Left lung (tissue), 4 donors: ENCODE measurements at regions not wholly inside any gene's neighbourhood (a gene's known extent, or its start where the extent isn't known, plus 50 kb on each side); places are given as distances from the start of the nearest gene placed in this dataset.

Source experiments
- ATAC-seq: fragments of 200-7000 bp; cut with Tn5 transposase; one replicate; pipeline ENCODE4 v1.9.1; 2020; ENCODE audit warnings: moderate library complexity
- DNase-seq, 4 donors: peaks; one replicate each; pipeline ENCODE4 v3.0.0-alpha.2; 2013 to 2020
- H3K27ac ChIP-seq, 2 donors: fragments of 200-600 bp; sonication (generic) in 1 of 2; one replicate each; pipeline versions ENCODE4 v1.5.0 to v1.8.0; 2020 to 2021
- H3K27me3 ChIP-seq, 2 donors: fragments of 200-600 bp; sonication (generic) in 1 of 2; one replicate each; pipeline versions ENCODE4 v1.5.0 to v1.8.0; 2020 to 2021
- H3K36me3 ChIP-seq, 2 donors: fragments of 200-600 bp; sonication (generic) in 1 of 2; one replicate each; pipeline versions ENCODE4 v1.5.0 to v1.8.0; 2020 to 2021
- H3K4me1 ChIP-seq, 2 donors: fragments of 200-600 bp; one replicate each; pipeline ENCODE4 v1.8.0; 2021
- H3K4me3 ChIP-seq, 2 donors: fragments of 200-600 bp; sonication (generic) in 1 of 2; one replicate each; pipeline versions ENCODE4 v1.5.0 to v1.8.0; 2020 to 2021; ENCODE audit warnings: mild to moderate bottlenecking in 1 of 2
- H3K9me3 ChIP-seq, 2 donors: fragments of 200-600 bp; sonication (generic) in 1 of 2; one replicate each; pipeline versions ENCODE4 v1.5.0 to v1.8.0; 2020 to 2021
- intact Hi-C, 2 donors: fragments of 100-400 bp; cut with DNase I; formaldehyde crosslinking; loops; one replicate each; pipeline versions ENCODE4 v1.11.2 to v1.14.2; 2022
- TF ChIP-seq, protein P1 (sequence below), 2 donors: fragments of 200-600 bp; sonication (generic) in 1 of 2; IDR thresholded peaks; one replicate each; pipeline versions ENCODE4 v1.5.0 to v1.8.0; 2021; ENCODE audit warnings: antibody characterized with exemption in 2 of 2
- donor health status: DM: no; HTN: yes; CAD: no.
- donor health status: DM: no; HTN: no; CAD: no.

DNA sequence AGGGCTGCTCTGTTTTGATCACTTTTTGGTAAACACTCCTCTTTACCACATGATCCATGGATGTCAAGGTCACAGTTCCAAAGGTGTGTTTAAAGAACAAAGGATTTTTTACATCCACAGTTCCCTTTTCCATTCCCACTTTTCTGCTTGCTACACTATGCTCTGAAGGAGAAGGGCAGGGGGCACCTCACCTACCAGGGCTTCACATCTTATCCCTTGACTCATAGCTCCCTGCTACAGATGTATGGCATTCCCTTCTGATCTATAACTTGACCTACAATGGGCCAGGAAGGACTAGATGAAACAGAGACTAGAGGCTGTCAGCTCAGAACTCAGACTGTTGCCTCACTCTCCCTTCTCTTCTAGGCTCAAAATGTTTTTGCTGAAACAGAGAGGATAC lies 233.1 kb upstream of the RPS6KA3 start:
- no peak overlapping the region for H3K4me3 ChIP-seq
- H3K9me3 ChIP-seq, result no peaks in the 10 kb centered on the region
- intact Hi-C loops, result no loop called here
- ATAC-seq, result no peak
- no peak overlapping the region for H3K27ac ChIP-seq
- H3K4me1 ChIP-seq, result no peaks in the 10 kb centered on the region
- no peaks in the 10 kb centered on the region for H3K36me3 ChIP-seq
- peaks cover 0 to 6% of the 10 kb centered on the region in 2 donors for H3K27me3 ChIP-seq
- DNase-seq, result no peak
- TF ChIP-seq, protein P1, sequence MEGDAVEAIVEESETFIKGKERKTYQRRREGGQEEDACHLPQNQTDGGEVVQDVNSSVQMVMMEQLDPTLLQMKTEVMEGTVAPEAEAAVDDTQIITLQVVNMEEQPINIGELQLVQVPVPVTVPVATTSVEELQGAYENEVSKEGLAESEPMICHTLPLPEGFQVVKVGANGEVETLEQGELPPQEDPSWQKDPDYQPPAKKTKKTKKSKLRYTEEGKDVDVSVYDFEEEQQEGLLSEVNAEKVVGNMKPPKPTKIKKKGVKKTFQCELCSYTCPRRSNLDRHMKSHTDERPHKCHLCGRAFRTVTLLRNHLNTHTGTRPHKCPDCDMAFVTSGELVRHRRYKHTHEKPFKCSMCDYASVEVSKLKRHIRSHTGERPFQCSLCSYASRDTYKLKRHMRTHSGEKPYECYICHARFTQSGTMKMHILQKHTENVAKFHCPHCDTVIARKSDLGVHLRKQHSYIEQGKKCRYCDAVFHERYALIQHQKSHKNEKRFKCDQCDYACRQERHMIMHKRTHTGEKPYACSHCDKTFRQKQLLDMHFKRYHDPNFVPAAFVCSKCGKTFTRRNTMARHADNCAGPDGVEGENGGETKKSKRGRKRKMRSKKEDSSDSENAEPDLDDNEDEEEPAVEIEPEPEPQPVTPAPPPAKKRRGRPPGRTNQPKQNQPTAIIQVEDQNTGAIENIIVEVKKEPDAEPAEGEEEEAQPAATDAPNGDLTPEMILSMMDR (IDR thresholded peaks at IDR 0.05), result no peak

DNA sequence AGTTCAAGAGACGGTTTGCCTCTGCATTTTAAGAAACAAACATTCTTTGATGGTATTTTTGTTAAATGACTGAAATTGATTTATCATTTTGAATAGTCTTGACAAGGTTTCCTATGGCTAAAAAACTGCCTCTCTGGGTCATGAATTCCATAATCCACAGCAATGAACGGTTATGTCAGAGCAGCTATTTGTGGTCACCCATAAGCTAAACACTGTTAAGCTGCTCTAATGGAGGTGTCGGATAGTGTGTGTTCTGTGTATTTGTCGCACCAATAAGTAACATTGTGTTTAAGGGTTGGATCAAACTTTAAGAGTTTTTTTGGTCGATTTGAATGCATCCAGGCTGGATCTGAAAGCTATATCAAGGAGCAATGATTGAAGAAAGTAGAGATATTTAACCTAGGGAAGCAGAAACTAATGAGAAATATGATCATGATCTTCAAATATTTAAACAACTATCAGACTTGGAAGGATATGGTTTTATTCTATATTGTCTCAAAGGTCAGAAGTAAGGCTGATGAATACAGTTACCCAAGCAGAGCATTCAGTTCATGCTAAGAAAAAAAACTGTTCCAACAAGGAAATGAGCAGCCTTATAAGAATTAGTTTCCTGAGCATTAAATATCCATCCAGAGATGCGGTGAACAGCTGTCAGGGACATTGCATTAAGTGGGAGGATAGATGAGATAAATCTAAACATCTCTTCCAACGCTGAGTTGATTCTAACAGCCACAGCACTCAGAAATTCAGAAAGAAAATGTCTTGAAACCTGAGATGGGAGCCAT lies 232.3 kb upstream of the RPS6KA3 start:
- no peak for ATAC-seq
- Histone ChIP-seq H3K9me3 (no peaks in the 10 kb centered on the region), H3K4me3 (no peak overlapping the region), H3K27ac (no peak overlapping the region), H3K4me1 (no peaks in the 10 kb centered on the region), H3K27me3 (peaks cover 0 to 7% of the 10 kb centered on the region in 2 donors), H3K36me3 (no peaks in the 10 kb centered on the region)
- DNase-seq, result no peak
- intact Hi-C loops, result no loop called here
- TF ChIP-seq, protein P1 (IDR thresholded peaks at IDR 0.05), result no peak

DNA sequence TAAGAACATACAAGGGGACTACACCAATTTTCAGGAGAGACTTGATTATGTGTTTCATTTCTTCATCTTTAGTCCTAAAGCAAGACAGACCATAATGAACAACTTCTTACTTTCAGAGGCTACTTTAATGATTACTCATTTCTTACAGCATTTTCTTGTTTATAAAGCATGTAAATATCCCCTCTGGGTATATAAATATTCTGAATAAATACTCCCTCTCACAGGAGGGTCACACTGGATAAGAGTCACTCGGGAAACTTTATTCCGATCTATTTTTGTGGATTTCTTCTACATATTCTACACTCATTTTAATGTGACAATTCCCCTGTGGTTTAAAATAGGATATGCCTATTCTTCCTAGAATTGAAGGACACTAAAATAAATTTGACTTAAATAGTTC lies 228.9 kb upstream of the RPS6KA3 start:
- intact Hi-C loops, result no loop called here
- H3K4me1 ChIP-seq, result no peaks in the 10 kb centered on the region
- DNase-seq, result no peak
- no peak for ATAC-seq
- H3K4me3 ChIP-seq, result no peak overlapping the region
- H3K36me3 ChIP-seq, result no peaks in the 10 kb centered on the region
- peaks cover 0 to 7% of the 10 kb centered on the region in 2 donors for H3K27me3 ChIP-seq
- H3K9me3 ChIP-seq, result no peaks in the 10 kb centered on the region
- TF ChIP-seq, protein P1 (IDR thresholded peaks at IDR 0.05), result no peak
- no peak overlapping the region for H3K27ac ChIP-seq

DNA sequence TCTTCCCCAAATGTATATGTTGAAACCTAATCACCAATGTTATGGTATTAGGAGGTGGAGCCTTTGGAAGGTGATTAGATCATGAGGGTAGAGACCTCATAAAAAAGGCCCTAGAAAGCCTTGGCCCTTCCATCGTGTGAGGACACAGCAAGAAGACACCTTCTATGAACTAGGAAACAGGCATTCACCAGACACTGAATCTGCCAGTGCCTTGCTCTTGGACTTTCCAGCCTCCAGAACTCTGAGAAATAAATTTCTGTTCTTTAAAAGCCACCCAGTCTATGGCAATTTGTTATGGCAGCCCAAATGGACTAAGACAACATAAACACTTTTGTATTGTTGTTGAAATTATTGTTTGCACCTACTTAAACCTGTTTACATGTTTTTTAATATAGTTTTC lies 221.8 kb upstream of the RPS6KA3 start:
- TF ChIP-seq, protein P1 (IDR thresholded peaks at IDR 0.05), result no peak
- H3K27ac ChIP-seq, result no peak overlapping the region
- DNase-seq, result no peak
- no peak for ATAC-seq
- intact Hi-C loops, result no loop called here
- H3K27me3 ChIP-seq, result no peaks in the 10 kb centered on the region
- H3K4me3 ChIP-seq, result no peak overlapping the region
- H3K9me3 ChIP-seq, result no peaks in the 10 kb centered on the region
- no peaks in the 10 kb centered on the region for H3K4me1 ChIP-seq
- no peaks in the 10 kb centered on the region for H3K36me3 ChIP-seq

DNA sequence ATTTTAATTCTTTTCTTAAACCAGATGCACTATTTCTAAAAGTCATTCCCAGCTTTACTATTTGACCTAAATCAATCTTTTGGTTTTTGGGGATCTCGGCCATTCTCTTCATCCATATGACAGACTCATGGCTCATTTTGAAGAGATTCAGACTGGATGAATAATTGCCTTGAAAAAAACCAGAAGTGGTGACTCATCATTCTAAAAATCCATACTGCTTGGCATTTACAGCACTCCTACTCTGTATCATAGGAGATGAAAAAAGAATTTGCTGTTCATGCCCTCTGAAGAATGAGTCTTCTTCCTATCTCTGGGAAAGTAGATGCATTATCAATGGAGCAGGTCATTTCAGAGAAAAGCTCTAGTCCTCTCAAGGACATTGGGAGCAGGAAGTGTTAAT lies 220.5 kb upstream of the RPS6KA3 start:
- TF ChIP-seq, protein P1 (IDR thresholded peaks at IDR 0.05), result no peak
- H3K27ac ChIP-seq, result no peak overlapping the region
- no peak overlapping the region for H3K4me3 ChIP-seq
- ATAC-seq (no peak), DNase-seq (no peak)
- H3K9me3 ChIP-seq, result no peaks in the 10 kb centered on the region
- H3K27me3 ChIP-seq, result no peaks in the 10 kb centered on the region
- intact Hi-C loops, result no loop called here
- H3K36me3 ChIP-seq, result no peaks in the 10 kb centered on the region
- no peaks in the 10 kb centered on the region for H3K4me1 ChIP-seq
